ENCODE measurements at regions not wholly inside any gene's neighbourhood (a gene's known extent, or its start where the extent isn't known, plus 50 kb on each side); places are given as distances from the start of the nearest gene placed in this dataset.

GRCh38 chr13:85009447-85009846 is 789.8 kb downstream of the SLITRK6 start:
- Histone ChIP-seq H3K27ac (ENCODE audit: insufficient read depth, low read length, poor library complexity, severe bottlenecking) (no peak overlapping the region), H3K4me1 (ENCODE audit: control insufficient read depth, insufficient read depth, low read length, poor library complexity, severe bottlenecking) (no peaks in the 10 kb centered on the region), H3K27me3 (ENCODE audit: control insufficient read depth, insufficient read depth, low read length) (no peaks in the 10 kb centered on the region), H3K4me3 (ENCODE audit: low read depth, low read length) (no peak overlapping the region), H3K9me3 (ENCODE audit: control insufficient read depth in 2 of 2, low read length in 2 of 2) (peaks cover 4 to 7% of the 10 kb centered on the region in 2 experiments), H3K36me3 (ENCODE audit: control insufficient read depth, insufficient read depth, low read length) (no peaks in the 10 kb centered on the region)
- ATAC-seq (ENCODE audit: low read depth in 2 of 2) (no peak), DNase-seq (no peak)
- Mint-ChIP-seq H3K9me3 (peaks cover 3 to 24% (median 5%) of the 10 kb centered on the region in 7 donors), H3K4me3 (no peak overlapping the region), H3K4me1 (no peaks in the 10 kb centered on the region), H3K36me3 (no peaks in the 10 kb centered on the region), H3K27ac (no peak overlapping the region), H3K27me3 (no peaks in the 10 kb centered on the region)

GRCh38 chr13:84999252-84999651 is 800.0 kb downstream of the SLITRK6 start:
- H3K27ac Mint-ChIP-seq, result no peak overlapping the region
- no peak for ATAC-seq (ENCODE audit: low read depth in 2 of 2)

DNA sequence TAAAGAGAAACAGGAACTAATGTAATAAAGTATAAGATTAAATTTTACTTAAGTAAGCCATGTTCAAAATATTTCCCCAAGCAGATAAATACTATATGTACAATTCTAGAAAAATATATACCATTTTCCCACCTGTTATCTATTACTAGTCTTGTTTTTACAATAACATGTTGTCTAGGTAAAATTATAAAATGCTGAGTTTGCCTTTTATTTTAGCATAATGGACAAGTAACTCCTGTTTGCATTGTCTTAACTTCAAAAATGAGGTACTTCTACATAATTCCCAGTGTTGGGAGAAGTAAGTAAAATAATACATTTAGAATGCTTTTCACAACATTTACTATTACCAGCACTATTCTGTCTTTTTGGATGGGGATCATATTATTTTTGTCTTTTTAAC is 800.5 kb downstream of the SLITRK6 start:
- Mint-ChIP-seq H3K36me3 (no peaks in the 10 kb centered on the region), H3K4me1 (no peaks in the 10 kb centered on the region), H3K27me3 (no peaks in the 10 kb centered on the region), H3K4me3 (no peak overlapping the region), H3K27ac (no peak overlapping the region), H3K9me3 (peaks cover 0 to 19% (median 6%) of the 10 kb centered on the region in 7 donors)
- Histone ChIP-seq H3K27ac (ENCODE audit: insufficient read depth, low read length, poor library complexity, severe bottlenecking) (no peak overlapping the region), H3K27me3 (ENCODE audit: control insufficient read depth, insufficient read depth, low read length) (no peaks in the 10 kb centered on the region), H3K4me1 (ENCODE audit: control insufficient read depth, insufficient read depth, low read length, poor library complexity, severe bottlenecking) (no peaks in the 10 kb centered on the region), H3K9me3 (ENCODE audit: control insufficient read depth in 2 of 2, low read length in 2 of 2) (no peaks in the 10 kb centered on the region), H3K36me3 (ENCODE audit: control insufficient read depth, insufficient read depth, low read length) (no peaks in the 10 kb centered on the region), H3K4me3 (ENCODE audit: low read depth, low read length) (no peak overlapping the region)
- DNase-seq (no peak), ATAC-seq (ENCODE audit: low read depth in 2 of 2) (no peak)

More at GRCh38 chr13:84999252-84999651, 800.0 kb downstream of the SLITRK6 start:
- no peaks in the 10 kb centered on the region for H3K4me1 ChIP-seq (ENCODE audit: control insufficient read depth, insufficient read depth, low read length, poor library complexity, severe bottlenecking)
- H3K4me3 Mint-ChIP-seq, result no peak overlapping the region
- H3K27me3 ChIP-seq (ENCODE audit: control insufficient read depth, insufficient read depth, low read length), result no peaks in the 10 kb centered on the region
- no peak for DNase-seq
- H3K36me3 ChIP-seq (ENCODE audit: control insufficient read depth, insufficient read depth, low read length), result no peaks in the 10 kb centered on the region
- no peaks in the 10 kb centered on the region for H3K9me3 ChIP-seq (ENCODE audit: control insufficient read depth in 2 of 2, low read length in 2 of 2)
- no peaks in the 10 kb centered on the region for H3K36me3 Mint-ChIP-seq
- H3K9me3 Mint-ChIP-seq, result peaks cover 0 to 19% (median 6%) of the 10 kb centered on the region in 7 donors
- no peaks in the 10 kb centered on the region for H3K27me3 Mint-ChIP-seq
- no peaks in the 10 kb centered on the region for H3K4me1 Mint-ChIP-seq
- no peak overlapping the region for H3K4me3 ChIP-seq (ENCODE audit: low read depth, low read length)
- H3K27ac ChIP-seq (ENCODE audit: insufficient read depth, low read length, poor library complexity, severe bottlenecking), result no peak overlapping the region

GRCh38 chr13:84997858-84998257 is 801.4 kb downstream of the SLITRK6 start:
- ATAC-seq (ENCODE audit: low read depth in 2 of 2), result no peak
- H3K27me3 ChIP-seq (ENCODE audit: control insufficient read depth, insufficient read depth, low read length), result no peaks in the 10 kb centered on the region
- H3K27ac ChIP-seq (ENCODE audit: insufficient read depth, low read length, poor library complexity, severe bottlenecking), result no peak overlapping the region
- no peaks in the 10 kb centered on the region for H3K4me1 ChIP-seq (ENCODE audit: control insufficient read depth, insufficient read depth, low read length, poor library complexity, severe bottlenecking)
- H3K4me3 Mint-ChIP-seq, result no peak overlapping the region
- no peaks in the 10 kb centered on the region for H3K36me3 ChIP-seq (ENCODE audit: control insufficient read depth, insufficient read depth, low read length)
- no peaks in the 10 kb centered on the region for H3K36me3 Mint-ChIP-seq
- no peak overlapping the region for H3K27ac Mint-ChIP-seq
- no peaks in the 10 kb centered on the region for H3K4me1 Mint-ChIP-seq
- peaks cover 0 to 18% (median 6%) of the 10 kb centered on the region in 7 donors for H3K9me3 Mint-ChIP-seq
- no peaks in the 10 kb centered on the region for H3K27me3 Mint-ChIP-seq
- H3K4me3 ChIP-seq (ENCODE audit: low read depth, low read length), result no peak overlapping the region
- DNase-seq, result no peak
- no peaks in the 10 kb centered on the region for H3K9me3 ChIP-seq (ENCODE audit: control insufficient read depth in 2 of 2, low read length in 2 of 2)

- no peaks in the 10 kb centered on the region for H3K27me3 Mint-ChIP-seq
- no peaks in the 10 kb centered on the region for H3K4me1 Mint-ChIP-seq
- H3K4me3 ChIP-seq (ENCODE audit: low read depth, low read length), result no peak overlapping the region
- ATAC-seq (ENCODE audit: low read depth in 2 of 2), result no peak
- H3K27ac ChIP-seq (ENCODE audit: insufficient read depth, low read length, poor library complexity, severe bottlenecking), result no peak overlapping the region
- no peak for DNase-seq
- no peak overlapping the region for H3K27ac Mint-ChIP-seq
- H3K4me1 ChIP-seq (ENCODE audit: control insufficient read depth, insufficient read depth, low read length, poor library complexity, severe bottlenecking), result no peaks in the 10 kb centered on the region
- H3K27me3 ChIP-seq (ENCODE audit: control insufficient read depth, insufficient read depth, low read length), result no peaks in the 10 kb centered on the region
- no peaks in the 10 kb centered on the region for H3K36me3 Mint-ChIP-seq
- peaks cover 0 to 10% (median 2%) of the 10 kb centered on the region in 7 donors for H3K9me3 Mint-ChIP-seq
- no peaks in the 10 kb centered on the region for H3K9me3 ChIP-seq (ENCODE audit: control insufficient read depth in 2 of 2, low read length in 2 of 2)
- no peaks in the 10 kb centered on the region for H3K36me3 ChIP-seq (ENCODE audit: control insufficient read depth, insufficient read depth, low read length)
- no peak overlapping the region for H3K4me3 Mint-ChIP-seq
Measured at GRCh38 chr13:84994582-84994981, 804.6 kb downstream of the SLITRK6 start.

- ATAC-seq (ENCODE audit: low read depth in 2 of 2) (no peak), DNase-seq (no peak)
- H3K4me3 ChIP-seq (ENCODE audit: low read depth, low read length), result no peak overlapping the region
- H3K36me3 ChIP-seq (ENCODE audit: control insufficient read depth, insufficient read depth, low read length), result no peaks in the 10 kb centered on the region
- H3K36me3 Mint-ChIP-seq, result no peaks in the 10 kb centered on the region
- H3K27ac Mint-ChIP-seq, result no peak overlapping the region
- H3K27me3 Mint-ChIP-seq, result no peaks in the 10 kb centered on the region
- H3K4me1 Mint-ChIP-seq, result no peaks in the 10 kb centered on the region
- no peak overlapping the region for H3K27ac ChIP-seq (ENCODE audit: insufficient read depth, low read length, poor library complexity, severe bottlenecking)
- H3K9me3 Mint-ChIP-seq, result peaks cover 0 to 9% (median 5%) of the 10 kb centered on the region in 7 donors
- H3K4me1 ChIP-seq (ENCODE audit: control insufficient read depth, insufficient read depth, low read length, poor library complexity, severe bottlenecking), result no peaks in the 10 kb centered on the region
- H3K4me3 Mint-ChIP-seq, result no peak overlapping the region
- no peaks in the 10 kb centered on the region for H3K27me3 ChIP-seq (ENCODE audit: control insufficient read depth, insufficient read depth, low read length)
- no peaks in the 10 kb centered on the region for H3K9me3 ChIP-seq (ENCODE audit: control insufficient read depth in 2 of 2, low read length in 2 of 2)
Measured at GRCh38 chr13:84985860-84986259, 813.4 kb downstream of the SLITRK6 start.

DNA sequence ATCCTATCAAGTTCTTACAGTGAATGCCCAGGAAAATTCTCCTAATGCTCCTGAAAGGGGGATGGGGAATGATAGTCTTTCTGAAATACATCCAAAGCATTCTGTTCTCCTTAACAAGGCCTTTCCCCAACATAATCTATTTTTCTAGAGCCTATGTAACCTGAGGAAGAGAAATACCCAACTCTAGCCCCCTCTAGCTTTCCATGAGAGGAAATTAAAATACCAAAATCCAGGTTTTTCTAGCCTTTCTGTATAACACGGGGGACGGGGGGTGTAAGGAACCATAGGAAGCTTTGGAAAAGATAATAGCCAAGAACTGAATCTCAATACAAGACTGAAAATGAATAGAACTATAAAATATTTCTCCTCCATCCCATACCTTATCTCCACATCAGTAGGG is 815.9 kb downstream of the SLITRK6 start:
- H3K4me3 Mint-ChIP-seq, result no peak overlapping the region
- H3K27ac Mint-ChIP-seq, result no peak overlapping the region
- H3K9me3 ChIP-seq (ENCODE audit: control insufficient read depth in 2 of 2, low read length in 2 of 2), result no peaks in the 10 kb centered on the region
- no peak for DNase-seq
- H3K27ac ChIP-seq (ENCODE audit: insufficient read depth, low read length, poor library complexity, severe bottlenecking), result no peak overlapping the region
- no peaks in the 10 kb centered on the region for H3K4me1 Mint-ChIP-seq
- H3K36me3 ChIP-seq (ENCODE audit: control insufficient read depth, insufficient read depth, low read length), result no peaks in the 10 kb centered on the region
- ATAC-seq (ENCODE audit: low read depth in 2 of 2), result no peak
- H3K27me3 Mint-ChIP-seq, result no peaks in the 10 kb centered on the region
- no peak overlapping the region for H3K4me3 ChIP-seq (ENCODE audit: low read depth, low read length)
- peaks cover 0 to 9% (median 4%) of the 10 kb centered on the region in 7 donors for H3K9me3 Mint-ChIP-seq
- no peaks in the 10 kb centered on the region for H3K27me3 ChIP-seq (ENCODE audit: control insufficient read depth, insufficient read depth, low read length)
- no peaks in the 10 kb centered on the region for H3K4me1 ChIP-seq (ENCODE audit: control insufficient read depth, insufficient read depth, low read length, poor library complexity, severe bottlenecking)
- H3K36me3 Mint-ChIP-seq, result no peaks in the 10 kb centered on the region

- ATAC-seq (ENCODE audit: low read depth in 2 of 2) (no peak), DNase-seq (no peak)
- Histone ChIP-seq H3K27ac (ENCODE audit: insufficient read depth, low read length, poor library complexity, severe bottlenecking) (no peak overlapping the region), H3K9me3 (ENCODE audit: control insufficient read depth in 2 of 2, low read length in 2 of 2) (no peaks in the 10 kb centered on the region), H3K27me3 (ENCODE audit: control insufficient read depth, insufficient read depth, low read length) (no peaks in the 10 kb centered on the region), H3K36me3 (ENCODE audit: control insufficient read depth, insufficient read depth, low read length) (no peaks in the 10 kb centered on the region), H3K4me3 (ENCODE audit: low read depth, low read length) (no peak overlapping the region), H3K4me1 (ENCODE audit: control insufficient read depth, insufficient read depth, low read length, poor library complexity, severe bottlenecking) (no peaks in the 10 kb centered on the region)
- H3K27me3 Mint-ChIP-seq, result no peaks in the 10 kb centered on the region
- peaks cover 0 to 9% (median 4%) of the 10 kb centered on the region in 7 donors for H3K9me3 Mint-ChIP-seq
- H3K4me3 Mint-ChIP-seq, result no peak overlapping the region
- no peaks in the 10 kb centered on the region for H3K4me1 Mint-ChIP-seq
- H3K27ac Mint-ChIP-seq, result no peak overlapping the region
- no peaks in the 10 kb centered on the region for H3K36me3 Mint-ChIP-seq
Measured at GRCh38 chr13:84980571-84980970, 818.6 kb downstream of the SLITRK6 start.
